Keratinocyte (primary cell): ENCODE measurements at regions not wholly inside any gene's neighbourhood (a gene's known extent, or its start where the extent isn't known, plus 50 kb on each side); places are given as distances from the start of the nearest gene placed in this dataset.

Experiments
- EZH2 ChIP-seq: IDR thresholded peaks from one replicate; pipeline ENCODE4 v1.6.1; 2012; ENCODE audit warnings: inconsistent platforms, mild to moderate bottlenecking, low read length, moderate library complexity
- TF ChIP-seq, protein P1 (sequence below), 3 experiments: IDR thresholded peaks in 1 of 3; conservative IDR thresholded peaks in 1 of 3; optimal IDR thresholded peaks in 1 of 3; 2 replicates in 2 of 3; 3 replicates in 1 of 3; pipeline versions ENCODE3 to v1.5.1; 2011; ENCODE audit warnings: low read length in 3 of 3, mild to moderate bottlenecking in 3 of 3, moderate library complexity in 2 of 3, control low read depth in 1 of 3, inconsistent platforms in 1 of 3; ENCODE audit not compliant: insufficient read depth in 2 of 3; ENCODE audit errors: extremely low read depth in 1 of 3

DNA sequence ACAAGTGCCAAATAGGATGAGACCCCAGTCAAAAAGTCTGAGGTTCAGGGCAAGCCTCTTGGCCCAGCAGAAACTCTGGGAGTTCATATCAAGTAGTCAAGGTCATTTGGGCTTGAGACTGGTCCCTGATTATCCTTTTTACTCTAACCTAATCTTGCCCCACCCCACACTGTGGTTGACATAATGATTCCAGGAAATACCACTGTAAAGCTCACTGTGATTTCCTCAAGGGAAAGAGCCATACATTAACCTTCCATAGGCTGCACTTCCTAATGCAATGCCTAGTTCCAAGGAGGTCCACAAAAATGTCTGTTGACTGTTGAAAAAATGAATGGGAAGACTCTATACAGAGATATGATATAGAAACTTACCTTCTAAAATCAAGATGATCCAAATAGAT is 52.9 kb upstream of the CHCHD3 start:
- TF ChIP-seq, protein P1, sequence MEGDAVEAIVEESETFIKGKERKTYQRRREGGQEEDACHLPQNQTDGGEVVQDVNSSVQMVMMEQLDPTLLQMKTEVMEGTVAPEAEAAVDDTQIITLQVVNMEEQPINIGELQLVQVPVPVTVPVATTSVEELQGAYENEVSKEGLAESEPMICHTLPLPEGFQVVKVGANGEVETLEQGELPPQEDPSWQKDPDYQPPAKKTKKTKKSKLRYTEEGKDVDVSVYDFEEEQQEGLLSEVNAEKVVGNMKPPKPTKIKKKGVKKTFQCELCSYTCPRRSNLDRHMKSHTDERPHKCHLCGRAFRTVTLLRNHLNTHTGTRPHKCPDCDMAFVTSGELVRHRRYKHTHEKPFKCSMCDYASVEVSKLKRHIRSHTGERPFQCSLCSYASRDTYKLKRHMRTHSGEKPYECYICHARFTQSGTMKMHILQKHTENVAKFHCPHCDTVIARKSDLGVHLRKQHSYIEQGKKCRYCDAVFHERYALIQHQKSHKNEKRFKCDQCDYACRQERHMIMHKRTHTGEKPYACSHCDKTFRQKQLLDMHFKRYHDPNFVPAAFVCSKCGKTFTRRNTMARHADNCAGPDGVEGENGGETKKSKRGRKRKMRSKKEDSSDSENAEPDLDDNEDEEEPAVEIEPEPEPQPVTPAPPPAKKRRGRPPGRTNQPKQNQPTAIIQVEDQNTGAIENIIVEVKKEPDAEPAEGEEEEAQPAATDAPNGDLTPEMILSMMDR (optimal IDR thresholded peaks at IDR 0.05 in 1 of 3, IDR thresholded peaks at IDR 0.05 in 1 of 3, conservative IDR thresholded peaks at IDR 0.05 in 1 of 3; ENCODE audit: extremely low read depth in 1 of 3, insufficient read depth in 2 of 3, low read length in 3 of 3), result no peak
- no peak for TF ChIP-seq EZH2
